ENCODE measurements at regions not wholly inside any gene's neighbourhood (a gene's known extent, or its start where the extent isn't known, plus 50 kb on each side); places are given as distances from the start of the nearest gene placed in this dataset.

GRCh38 chr10:4522296-4523000, 303.6 kb upstream of the AKR1E2 start:
- no peak for DNase-seq

- no peak for DNase-seq
Measured at GRCh38 chr10:4519658-4520402, 306.2 kb upstream of the AKR1E2 start.

DNA sequence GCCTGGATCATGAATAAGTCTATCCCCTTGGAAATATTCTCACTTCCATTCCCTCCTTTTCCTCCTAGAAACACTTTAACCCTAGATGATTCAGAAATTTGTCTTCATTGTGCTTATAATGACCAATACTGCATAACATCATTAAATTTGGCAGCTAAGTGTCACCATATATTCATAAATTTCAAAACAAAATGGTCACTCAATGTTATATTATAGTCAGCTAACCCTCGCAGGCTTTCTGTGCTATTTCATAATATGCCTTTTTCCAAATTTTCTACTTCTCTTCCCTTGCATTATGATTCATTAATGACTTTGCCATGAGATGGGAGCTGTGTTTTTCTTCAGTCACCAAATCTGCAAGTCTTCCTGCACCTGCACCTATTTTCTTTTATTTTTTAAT, 308.3 kb upstream of the AKR1E2 start:
- no peak for DNase-seq

GRCh38 chr10:4515721-4516120, 310.3 kb upstream of the AKR1E2 start:
- DNase-seq: peak; percentile 78 to 90

GRCh38 chr10:4514445-4515108, 311.4 kb upstream of the AKR1E2 start:
- DNase-seq: no peak

GRCh38 chr10:4512671-4513240, 313.3 kb upstream of the AKR1E2 start:
- peak; percentile 48 to 82 for DNase-seq

DNA sequence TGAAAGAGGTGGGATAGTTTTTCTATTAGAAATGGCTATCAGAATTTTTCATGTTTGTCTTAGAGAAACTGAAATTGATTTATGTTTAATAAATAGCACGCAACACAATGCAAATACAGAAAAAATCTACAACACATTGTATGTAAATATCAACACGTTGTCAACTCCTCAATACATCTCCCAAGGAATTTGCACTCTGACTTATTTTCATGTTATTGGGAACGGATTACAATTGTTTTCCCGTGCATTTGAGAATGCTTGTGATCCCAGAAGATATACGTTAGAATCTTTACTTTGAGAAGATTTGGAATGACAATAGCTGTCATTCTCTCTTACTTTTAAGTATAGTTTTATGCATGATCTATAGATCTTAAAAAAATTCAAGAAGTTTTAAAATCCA, 313.8 kb upstream of the AKR1E2 start:
- DNase-seq: no peak

DNA sequence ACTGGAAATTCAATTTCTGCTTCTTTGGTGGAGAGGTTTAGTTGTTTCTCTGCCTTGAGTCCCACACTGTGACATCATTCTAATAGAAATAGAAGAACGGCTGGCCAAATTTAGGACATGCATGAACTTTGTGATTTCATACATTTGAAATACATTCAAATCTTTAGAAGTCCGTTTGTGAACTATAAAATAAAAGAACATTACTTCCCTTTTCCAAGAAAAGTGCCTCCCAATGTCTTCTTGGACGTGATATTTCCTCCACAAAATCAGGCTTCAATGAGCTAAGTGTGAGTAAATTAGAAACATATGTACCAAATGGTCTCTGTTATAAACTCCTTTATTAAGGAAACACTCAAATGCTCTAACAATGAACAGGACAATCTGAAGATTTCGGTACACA, 314.5 kb upstream of the AKR1E2 start:
- no peak for DNase-seq

- DNase-seq: no peak
Measured at GRCh38 chr10:4509405-4509804, 316.6 kb upstream of the AKR1E2 start.

DNA sequence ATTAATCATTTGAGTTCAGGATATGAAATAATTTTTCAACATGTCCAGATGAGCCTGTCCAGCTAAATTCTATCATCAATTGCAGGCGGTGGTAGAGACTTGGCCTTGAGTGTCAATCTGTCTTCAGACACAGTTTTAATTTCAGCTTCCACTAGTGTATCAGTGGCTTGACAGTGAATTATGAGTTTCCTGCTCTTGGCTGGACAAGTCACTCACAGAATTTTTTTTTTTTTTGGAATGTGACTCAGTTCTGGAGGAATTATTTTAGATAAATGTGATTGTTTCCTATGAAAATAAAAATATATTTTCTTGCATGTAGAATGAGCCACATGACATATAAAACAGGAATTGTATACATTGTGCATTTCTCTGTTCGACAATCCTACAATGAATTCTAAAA, 319.9 kb upstream of the AKR1E2 start:
- no peak for DNase-seq

- no peak for DNase-seq
Measured at GRCh38 chr10:4504550-4504949, 321.5 kb upstream of the AKR1E2 start.

DNA sequence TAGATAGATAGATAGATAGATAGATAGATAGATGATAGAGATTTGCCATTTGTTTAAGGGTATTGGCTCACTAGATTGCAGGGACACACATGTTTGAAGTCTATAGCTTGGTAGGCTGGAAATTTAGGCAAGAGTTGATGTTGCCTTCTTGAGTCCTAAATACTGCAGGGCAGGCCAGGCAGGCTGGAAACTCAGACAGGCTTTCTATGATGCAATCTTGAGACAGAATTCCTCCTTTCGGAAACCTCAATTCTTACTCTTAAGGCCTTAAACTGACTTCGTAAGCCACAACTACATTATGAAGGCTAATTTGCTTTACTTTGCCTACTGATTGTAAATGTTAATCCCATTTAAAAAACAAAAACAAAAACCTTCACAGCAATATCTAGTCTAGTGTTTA, 322.9 kb upstream of the AKR1E2 start:
- DNase-seq: no peak

DNA sequence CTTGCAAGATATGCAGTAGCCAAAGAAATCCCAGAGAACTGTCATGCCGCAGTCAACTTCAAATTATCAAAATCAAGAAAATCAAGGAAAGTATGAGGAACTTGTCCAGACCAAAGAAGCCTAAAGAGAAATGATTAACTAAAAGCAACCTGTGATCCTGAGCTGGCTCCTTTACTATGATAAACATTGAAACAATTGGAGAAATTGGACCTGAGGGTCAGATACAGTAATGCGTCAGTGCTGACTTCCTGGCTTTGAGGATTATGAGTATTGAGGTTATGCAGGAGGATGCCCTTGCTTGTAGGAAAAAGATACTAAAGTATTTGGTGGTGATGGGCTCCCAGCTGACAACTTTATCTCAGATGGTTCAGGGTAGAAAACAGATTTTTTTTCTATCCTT, 324.7 kb upstream of the AKR1E2 start:
- no peak for DNase-seq

- DNase-seq: peak; percentile 74 to 91
Measured at GRCh38 chr10:4498711-4499251, 327.2 kb upstream of the AKR1E2 start.

GRCh38 chr10:4494551-4494950, 331.5 kb upstream of the AKR1E2 start:
- DNase-seq: no peak

- no peak for DNase-seq
Measured at GRCh38 chr10:4492202-4492601, 333.8 kb upstream of the AKR1E2 start.

DNA sequence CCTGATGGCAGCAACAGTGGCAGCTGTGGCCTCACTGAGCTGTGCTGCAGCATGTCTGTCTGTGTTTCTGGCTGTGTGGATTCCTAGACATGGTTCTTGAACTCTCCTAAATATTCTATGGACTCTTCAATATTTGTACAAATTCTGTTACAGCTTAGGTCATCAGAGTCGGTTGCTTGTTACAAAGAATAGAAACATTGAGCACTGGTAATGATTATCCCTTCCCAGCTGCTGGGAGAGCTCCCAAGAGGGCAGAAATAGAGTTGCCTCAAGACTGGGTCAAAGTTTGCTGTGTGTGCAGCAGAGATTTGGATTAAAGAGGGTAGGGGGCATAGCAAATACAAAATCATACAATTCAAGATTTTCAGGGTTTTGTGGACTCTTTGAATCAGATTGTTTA, 337.1 kb upstream of the AKR1E2 start:
- no peak for DNase-seq

- no peak for DNase-seq
Measured at GRCh38 chr10:4485636-4486035, 340.4 kb upstream of the AKR1E2 start.

- no peak for DNase-seq
Measured at GRCh38 chr10:4483811-4484210, 342.2 kb upstream of the AKR1E2 start.

DNA sequence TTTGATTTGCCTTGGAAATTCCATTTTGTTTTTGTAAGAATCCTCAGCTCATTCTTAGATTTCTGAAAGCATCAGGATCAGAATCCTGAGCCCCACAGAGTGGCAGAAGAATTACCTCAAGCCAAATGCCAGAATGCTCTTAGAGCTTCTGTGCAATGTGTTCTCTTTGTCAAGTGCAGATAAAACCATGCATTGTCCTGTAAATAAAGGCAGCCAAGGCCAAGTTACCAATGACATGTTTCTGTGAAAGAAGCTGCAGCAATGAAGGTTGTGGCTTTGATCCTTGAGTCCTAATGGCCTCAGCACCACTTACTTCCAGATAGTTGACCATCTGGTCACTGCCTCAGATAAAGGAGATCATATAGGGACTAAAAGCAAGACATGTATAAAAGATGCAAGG, 343.3 kb upstream of the AKR1E2 start:
- DNase-seq: no peak

- DNase-seq: no peak
Measured at GRCh38 chr10:4481192-4481591, 344.8 kb upstream of the AKR1E2 start.

DNA sequence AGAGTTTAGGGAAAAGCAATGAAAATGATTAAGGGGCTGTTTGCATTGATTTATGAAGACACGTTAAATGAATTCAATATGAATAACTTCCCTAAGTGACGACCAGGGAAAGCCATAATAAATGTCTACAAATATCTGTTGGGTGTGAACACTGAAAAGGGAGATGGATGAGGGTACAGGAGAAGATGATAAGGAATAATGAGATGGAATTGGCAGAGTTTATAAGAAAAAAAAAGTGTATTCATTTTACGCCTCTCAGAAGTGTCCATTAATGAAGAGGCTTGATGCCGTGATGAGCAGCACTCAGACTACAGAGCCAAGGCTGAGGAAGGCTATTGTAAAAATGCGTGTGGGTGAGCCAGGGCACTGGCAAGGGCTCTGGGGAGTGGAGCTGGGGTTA, 346.7 kb upstream of the AKR1E2 start:
- no peak for DNase-seq

DNA sequence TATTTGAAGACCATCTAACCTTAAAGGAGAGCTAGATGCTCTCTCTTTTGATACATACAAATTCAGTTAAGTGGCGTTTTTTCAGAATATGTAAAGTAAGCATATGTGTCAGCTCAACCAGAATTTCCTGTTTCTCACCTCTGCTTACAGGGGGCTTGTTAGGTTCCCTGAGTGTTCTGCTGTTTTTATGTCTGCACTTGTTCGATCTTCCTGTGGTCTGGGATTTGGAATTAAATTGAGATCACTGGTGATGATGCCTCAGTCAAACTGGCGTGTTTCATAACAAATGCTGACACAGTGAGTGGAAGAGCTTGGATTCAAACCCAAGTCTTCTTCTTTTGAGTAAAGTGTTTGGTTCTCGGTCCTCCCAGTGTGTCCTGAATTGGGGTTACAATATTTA, 348.3 kb upstream of the AKR1E2 start:
- no peak for DNase-seq

Measured in NCI-H446 (cell line).